ENCODE measurements at regions not wholly inside any gene's neighbourhood (a gene's known extent, or its start where the extent isn't known, plus 50 kb on each side); places are given as distances from the start of the nearest gene placed in this dataset.

DNA sequence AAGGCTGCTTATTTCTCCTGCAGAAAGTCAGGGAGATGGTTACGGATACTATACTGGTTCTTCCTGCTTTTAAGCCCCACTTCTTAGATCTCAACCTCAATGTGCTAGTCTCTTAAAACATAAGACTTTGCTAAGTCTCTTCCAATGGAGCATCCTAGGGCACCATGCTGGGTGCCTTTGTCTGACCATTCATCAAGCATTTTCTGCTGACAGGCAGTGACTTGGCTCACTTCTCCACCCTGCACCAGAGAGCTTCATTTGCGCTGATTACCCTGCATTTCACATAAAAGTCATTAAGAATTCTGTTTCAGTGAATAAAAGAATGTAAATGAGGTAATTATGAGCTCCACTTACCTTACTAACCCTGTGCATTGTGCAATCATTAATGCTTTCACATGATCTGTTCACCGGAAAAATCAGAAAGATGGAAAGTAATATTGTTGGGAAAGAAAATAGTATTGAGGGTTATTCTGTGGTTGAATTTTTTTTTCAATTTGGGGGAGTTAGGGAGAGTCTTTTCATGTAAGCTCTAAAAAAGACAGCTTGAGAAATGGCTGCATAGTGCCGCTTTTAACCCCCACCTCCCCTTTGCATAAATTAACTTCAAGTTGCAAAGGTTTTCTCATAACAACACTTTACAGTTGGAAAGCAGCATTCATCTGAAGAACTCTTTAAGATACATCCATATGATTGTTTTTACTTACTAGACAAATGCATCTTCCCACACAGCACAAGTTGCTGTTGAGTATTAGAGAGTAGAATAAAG, 677.3 kb upstream of the KIRREL3 start:
- no peak for DNase-seq

DNA sequence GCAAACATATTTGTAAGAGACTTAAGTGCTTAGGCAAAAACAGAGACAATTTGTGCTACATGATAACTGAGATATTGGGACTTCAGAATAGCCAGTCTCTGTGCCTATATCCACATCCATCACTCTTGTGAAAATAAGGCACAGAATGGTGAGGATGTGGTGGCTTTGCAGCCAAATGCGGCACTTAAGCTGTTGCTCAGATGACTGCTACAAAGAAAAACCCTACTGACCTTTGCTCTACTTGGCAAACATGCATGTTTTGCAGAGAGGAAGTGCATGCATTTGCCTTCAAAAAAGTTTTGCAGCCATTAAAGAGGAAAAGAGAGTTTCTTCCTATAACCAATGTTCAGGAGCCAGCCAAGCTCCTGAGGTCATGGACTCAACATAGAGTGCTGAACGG, 675.0 kb upstream of the KIRREL3 start:
- DNase-seq = no peak

DNA sequence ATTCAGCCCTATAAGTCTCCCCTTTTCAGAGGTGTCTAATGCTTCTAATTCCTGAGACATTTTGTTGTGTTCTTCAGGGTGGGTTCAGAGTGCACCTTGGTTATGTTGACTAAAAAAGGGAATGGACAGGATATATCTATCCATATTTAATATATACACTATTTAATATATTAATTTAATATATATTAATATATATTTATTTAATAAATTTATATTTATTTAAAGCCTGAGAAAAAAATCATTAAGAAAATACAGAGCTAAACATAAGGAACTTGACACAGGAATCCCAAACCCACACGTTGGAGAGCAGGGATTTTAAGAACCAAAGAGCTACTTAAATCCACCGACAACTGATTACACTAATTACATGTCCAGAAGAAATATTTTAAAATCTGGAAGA, 674.2 kb upstream of the KIRREL3 start:
- DNase-seq = no peak

DNA sequence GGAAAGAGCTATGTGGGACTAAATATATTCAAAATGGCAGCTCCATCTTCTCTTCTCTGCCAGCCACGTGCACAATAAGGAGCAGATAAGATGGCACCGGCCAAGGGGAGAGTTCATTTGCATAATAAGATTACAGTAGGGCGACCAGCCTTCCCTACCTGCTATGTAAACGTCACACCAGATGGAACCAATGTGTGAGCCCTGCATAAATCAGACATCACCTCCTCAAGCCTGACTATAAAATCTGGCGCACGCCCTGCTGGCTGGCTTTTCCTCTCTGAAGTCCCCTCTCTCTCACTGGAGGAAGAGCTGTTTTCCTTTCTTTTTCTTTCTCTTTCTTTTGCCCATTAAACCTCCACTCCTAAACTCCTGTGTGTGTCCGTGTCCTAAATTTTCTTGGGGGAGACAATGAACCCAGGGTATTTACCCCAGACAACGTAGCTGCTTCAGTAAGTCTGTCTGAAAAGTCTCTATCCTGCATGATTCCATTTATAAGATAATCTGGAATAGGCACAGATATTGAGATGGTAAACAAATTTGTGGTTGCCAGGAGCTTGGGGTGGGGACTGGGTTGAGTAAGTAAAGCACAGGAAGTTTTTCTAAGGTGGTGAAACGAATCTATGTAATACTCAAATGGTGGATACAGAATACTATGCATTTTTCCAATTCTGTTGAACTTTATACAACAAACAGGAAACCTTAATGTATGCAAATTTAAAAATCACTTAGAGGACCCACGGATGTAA, 670.0 kb upstream of the KIRREL3 start:
- no peak for DNase-seq

DNA sequence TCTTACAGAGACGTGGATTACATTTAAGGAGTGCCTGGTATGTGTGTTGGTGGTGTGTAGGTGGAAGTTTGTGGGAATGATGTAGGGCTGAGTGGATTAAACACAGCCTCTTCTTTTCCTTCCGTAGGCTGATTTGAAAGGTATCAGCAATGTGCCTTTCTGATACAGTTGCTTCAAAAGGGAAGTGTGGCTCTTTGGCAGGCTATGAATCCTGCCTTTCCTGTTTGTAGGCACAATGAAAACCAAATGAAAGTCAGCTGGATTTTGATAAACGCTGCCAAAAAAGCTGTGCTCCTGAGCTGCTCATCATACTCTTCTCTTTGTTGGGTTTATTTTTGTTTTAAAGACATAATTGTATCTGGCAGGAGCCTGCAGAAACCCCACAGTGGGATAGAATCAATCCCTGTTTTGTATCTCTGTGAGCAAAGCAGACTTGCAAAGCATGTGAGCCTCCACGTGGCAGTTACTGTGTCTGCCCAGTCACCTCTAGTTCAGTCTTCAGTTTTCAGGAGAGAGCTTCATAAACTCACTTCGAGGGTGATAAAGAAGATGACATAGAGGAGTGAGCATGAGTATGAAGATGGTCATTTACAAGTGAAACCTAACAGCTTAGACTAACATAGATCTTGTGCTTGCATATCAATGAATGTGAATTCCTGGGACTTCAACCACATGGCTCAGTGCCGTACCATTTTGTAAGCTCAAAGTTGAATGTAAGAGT, 655.7 kb upstream of the KIRREL3 start:
- no peak for DNase-seq

DNA sequence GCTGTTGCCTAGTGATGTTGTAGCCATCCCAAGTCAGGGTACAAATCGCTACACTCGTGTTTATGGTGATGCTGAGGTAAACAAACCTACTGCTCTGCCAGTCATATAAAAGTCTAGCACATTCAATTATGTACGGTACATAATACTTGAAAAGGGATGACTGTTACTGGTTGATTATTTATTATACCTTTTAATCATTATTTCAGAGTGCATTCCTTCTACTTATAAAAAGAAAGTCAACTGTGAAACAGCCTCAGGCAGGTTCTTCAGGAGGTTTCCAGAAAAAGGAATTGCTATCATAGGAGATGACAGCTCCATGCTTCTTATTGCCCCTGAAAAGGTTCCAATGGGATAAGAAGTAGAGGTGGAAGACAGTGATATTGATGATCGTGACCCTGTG, 652.5 kb upstream of the KIRREL3 start:
- DNase-seq = no peak

DNA sequence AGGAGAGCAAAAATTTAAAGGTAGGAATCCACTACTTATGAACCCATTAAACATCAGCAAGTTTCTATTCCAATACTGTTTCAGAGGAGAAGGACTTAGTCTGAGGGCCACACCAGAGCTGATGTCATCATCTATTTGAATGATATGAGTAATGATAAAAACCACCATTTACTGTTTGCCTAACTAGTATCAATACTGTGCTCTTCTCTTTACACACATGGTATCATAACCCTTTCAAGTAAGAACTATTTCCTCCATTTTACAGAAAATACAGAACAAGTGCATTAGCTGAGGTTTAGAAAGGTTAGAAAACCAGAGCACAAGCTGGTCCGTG, 651.3 kb upstream of the KIRREL3 start:
- DNase-seq = no peak

DNA sequence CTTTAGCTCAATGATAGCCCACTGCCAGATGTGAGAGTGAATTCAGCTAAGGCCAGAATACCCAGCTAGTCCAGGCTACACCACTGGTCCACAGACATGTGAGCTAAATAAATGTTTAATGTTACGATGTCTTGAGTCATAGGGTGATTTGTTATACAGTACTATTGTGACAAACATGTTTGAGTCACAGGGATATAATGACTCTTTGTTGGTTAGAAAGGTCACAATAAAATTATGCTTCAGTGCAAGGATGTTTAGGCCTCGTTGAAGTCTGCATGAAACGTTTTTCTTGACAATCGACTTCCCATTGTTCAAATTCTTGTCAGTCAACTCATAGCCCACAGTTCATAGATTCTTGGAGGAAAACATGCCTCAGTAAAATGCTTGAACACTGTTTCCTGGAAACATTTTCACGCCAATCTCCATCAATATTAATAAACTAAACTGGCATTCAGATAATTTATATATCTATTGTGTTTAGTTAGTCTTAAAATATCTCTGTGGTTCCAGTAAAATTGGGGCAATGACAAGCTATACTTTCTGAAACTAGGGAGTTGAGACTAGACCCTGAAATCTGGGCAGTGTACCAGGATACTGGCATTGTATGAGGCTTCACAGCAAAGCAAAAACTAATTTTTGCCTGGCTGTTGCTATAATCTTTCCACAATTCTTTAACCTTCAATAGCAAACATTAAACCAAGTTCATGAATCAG, 650.8 kb upstream of the KIRREL3 start:
- no peak for DNase-seq

DNA sequence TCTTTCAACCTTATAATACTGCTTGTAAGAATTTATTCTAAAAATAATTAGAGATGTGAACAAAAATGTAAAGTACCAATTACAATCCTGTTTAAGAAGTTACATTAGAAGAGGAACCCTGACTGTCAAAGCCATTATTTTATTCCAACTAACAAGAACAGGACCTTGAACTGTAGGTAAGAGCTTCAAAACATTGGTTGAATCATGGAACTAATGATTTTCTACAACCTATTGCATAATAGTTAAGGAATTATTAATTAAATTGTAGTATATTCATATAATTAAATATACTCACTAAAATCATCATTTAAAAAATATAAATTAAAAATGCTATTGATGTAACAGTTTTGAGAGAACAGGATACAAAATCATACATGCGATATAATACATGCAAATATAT, 649.4 kb upstream of the KIRREL3 start:
- no peak for DNase-seq

DNA sequence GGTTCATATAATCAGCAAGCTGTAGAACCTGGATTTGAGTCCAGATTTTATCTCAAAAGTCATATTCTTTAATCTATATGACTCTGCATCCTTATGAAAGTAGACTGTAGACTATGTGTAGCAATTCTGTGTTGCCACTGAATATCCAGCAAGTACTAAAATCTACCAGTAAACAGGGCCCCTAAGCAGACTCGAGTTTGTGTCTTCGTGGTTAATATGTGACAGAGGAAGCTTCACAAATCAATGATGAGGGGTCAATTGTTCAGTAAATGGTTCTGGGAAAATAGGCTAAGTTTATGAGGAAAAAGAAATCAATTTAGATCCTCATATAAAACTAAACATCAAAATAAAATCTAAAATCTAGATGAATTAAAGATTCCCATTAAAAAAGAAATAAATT, 648.5 kb upstream of the KIRREL3 start:
- DNase-seq = no peak

DNA sequence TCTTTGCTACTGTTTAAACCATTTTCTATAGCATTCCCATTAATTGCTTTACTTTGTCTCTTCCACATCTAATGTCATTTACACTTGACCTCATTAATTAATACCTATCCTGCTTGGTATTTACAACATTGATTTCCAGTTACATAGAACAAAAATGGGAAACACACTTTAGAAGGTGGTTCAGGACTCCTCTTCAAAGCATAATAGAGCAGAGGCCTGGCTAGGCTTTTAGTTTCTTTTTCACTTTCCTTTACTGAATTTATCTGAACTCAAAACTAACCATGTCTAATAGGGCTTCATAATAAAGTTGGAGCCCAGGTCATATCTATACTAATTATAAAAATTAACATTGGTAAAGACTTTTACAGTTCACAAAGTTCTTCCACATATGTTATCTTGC, 648.0 kb upstream of the KIRREL3 start:
- DNase-seq = no peak

DNA sequence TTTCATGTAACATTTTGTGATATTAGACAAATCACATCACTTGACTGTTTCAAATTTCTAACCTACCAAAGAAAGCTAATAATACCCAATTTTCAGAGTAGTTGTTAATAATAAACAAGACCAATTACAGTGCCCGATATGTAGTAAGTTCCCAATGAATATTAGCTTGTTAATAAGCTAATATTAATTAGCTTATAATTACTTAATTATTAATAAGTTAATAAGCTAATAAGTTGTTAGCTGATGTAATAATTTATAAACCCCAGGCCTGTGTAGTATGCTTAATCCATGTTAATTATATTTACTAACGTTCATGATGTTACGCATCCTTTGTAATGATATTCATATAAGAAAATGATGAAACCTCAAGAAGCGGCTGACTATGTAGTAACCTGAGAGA, 643.8 kb upstream of the KIRREL3 start:
- DNase-seq = no peak

DNA sequence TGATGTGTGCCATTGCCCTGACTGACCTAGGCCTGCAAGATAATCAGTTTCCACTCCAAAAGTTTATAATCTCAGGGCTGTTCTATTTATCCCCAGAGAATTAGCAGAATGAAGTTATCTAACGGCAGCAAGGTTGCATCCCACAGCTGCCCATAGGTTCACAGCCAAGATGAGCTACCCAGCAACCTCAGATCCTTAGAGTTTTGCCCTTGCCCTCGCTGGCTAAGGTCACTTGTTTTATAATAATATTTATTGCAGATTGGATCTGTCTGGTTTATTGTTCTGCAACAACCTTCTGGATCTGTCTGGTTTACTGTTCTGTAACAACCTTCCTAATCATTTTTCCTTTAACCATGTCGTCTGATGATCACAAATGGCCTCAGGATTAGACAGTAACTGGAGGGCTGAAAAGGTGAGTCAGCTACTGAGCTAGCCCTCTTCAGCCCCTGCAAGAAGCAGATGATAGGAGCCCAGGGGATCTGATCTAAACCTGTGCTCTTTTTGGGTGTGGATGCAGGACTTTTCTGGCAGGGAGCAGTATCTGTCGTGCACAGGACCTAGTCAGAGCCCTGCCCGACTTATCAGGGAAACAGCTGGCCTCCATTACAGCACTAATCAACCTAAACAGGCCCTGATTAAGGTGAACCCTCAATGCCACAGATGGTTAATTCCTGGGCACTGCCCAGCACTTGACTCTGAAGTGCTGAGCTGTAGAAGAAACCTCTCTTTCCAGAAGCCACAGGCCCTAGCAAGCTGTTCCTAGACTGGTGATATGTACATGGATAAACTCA, 642.9 kb upstream of the KIRREL3 start:
- no peak for DNase-seq

DNA sequence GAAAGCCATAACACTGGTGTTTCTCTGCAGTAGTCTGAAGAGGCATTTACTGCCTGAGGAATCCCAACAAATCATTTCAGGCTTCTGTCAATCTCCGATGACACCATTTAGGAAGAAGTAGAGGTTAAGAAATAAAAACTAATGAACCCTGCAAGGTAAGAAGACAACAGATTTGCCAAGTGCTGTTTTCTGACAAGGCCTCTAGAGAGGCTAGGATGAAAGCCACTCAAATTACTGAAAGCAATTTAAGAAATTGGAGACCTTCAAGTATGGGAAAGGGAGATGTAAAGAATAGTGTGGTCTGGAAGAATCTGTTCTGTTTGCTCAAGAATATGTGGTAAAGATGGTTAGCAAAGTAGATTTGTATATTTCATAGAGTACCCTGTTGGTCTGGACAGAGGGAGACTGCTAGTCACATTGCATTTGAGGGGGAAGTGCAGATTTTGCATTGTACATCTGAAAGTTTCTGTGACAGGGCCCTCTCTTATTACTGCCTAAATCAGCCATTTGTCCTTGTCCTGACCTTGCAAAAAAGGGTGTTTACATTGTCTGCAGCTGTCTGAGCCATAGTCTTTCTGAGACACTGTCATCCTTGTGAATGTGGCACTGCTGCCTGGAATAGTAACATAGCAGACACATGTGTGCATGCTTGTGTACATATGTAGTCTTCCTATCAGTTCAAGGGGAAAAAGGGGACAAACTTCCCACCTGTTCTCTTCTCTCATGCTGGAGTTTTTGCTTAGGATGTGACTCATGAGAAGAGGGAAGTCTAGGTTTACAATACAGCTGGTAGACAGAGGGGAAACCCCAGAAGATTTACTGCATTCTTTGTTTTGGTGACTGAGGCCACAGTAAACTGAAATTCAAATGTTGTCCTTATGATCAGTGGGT, 640.2 kb upstream of the KIRREL3 start:
- DNase-seq = no peak

DNA sequence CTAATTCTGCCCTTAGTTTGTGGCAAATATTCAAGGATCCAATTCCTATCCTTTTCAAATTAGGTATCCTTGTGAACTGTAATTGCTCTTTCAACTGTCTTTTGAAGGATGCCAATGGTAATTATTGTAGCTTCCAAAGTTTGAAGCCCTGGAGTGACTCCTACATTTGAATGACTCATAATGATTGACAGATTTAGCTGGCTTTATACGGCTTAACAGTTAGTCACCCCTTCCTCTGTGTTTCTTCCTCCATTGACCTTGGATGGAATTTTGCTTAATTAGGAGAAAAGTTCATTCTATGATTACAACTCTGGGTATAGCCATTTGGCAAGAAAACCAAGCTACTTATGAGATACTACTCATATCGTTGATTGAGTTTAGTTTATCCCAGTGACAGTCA, 639.3 kb upstream of the KIRREL3 start:
- no peak for DNase-seq

DNA sequence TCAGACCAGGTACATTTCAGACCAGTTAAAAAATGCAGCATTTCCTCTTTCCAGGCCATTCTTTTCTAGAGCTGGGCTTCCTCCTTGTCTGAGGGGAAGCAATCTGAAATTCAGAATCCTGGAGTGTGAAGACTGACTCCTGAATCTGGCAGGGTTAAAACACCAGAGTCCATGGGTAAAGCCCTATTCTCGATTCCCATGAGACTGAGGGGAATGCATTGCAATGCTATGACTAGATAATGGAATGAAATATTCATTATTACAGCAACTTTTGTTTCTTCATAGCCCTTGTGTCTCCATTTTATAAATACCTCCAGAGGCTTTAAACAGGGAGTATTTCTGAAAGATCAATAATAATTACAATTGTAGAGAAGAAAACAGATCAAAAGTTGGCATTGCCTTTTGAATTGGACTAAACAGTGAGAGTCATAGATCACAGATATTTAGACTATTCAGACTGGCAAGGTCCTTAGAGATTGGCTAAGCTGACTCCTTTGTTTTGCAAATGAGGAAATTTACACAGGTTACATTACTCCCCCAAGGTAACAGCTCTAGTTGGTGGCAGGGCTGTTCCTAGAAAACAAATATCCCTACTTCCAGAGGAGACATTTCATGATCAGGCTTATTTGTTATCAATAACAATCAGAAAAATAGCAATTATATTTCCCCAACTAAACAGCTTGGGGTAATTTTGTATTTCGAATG, 632.6 kb upstream of the KIRREL3 start:
- DNase-seq = peak; percentile 12

DNA sequence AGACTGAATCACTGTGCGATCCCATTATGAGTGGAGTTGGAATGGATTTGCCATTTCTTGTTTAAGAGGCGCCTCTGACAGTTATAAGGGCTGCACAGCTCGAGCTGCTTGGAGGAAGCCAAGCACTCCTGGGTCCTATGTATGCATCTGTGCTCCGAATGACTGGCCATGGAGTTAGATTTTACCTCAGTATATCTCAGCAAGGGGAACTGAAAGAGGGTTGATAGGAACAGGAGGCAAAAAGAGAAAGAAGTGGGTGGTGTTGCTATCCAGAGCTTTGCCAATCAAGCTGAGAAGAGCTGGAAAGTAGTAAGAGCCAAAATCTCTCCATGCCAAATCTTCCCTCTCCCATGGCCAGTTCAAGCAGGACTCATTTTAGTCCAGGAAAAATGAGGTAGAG, 632.0 kb upstream of the KIRREL3 start:
- peak; percentile 13 for DNase-seq

DNA sequence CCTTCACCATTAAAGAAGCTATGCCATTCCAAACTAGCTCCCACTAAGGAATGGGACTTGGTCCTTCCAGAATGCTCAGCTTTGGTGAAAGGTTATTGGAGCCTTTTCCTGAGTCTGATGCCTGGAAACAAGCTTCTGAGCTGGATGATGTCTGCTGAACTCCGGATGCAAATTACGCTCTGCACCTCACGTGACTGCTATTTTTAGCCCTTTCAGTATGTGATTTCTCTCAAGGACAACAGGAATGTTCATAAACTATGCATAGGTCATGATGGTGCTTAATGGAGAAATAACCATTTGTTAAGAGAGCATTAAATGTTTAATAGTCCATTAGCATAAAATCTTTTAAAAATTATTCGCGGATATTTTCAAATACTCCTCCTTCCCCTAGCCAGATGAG, 631.4 kb upstream of the KIRREL3 start:
- DNase-seq = no peak

DNA sequence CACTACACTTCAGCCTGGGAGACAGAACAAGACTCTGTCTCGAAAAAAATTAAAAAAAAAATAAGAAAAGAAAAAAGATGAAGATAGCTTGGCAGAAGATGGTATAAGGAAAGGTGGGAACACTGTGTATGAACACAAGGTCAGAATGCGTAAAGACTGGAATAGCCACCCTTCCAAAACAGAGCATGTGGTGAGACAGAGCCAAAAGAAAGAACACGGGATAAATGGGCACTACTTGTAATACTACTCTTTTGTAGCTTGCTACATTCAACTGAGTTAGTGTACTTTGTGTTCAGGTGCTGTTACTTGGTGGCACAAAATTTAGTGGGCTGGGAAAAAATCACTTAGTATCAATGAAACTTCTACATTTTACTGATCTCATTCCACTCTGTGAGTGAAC, 628.6 kb upstream of the KIRREL3 start:
- no peak for DNase-seq

DNA sequence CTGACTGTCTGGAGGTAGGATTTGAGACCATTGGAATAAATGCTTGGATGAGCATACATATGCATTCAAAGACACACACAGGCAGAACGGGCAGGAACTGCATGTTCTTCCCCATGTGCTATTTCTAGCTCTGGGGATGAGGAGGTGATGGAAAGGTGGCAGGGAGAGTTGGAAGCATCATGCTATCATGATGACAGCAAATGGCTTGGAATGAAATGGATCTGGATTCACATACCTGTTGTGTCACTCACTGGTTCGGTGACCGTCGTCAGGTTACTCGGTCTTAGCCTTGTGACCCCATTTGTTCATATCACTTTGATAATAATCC, 627.9 kb upstream of the KIRREL3 start:
- no peak for DNase-seq
